Peyer's patch (tissue), 4 donors: ENCODE measurements at regions not wholly inside any gene's neighbourhood (a gene's known extent, or its start where the extent isn't known, plus 50 kb on each side); places are given as distances from the start of the nearest gene placed in this dataset.

Experiments used
- POLR2A ChIP-seq, 2 donors: fragments of 450-650 bp; IDR thresholded peaks; one replicate each; pipeline ENCODE4 v1.5.1; 2017; ENCODE audit warnings: antibody characterized with exemption in 2 of 2, mild to moderate bottlenecking in 2 of 2, moderate library complexity in 2 of 2
- TF ChIP-seq, protein P1 (sequence below), 6 experiments: fragments of 450-650 bp in 4 of 6; fragments of 200-600 bp in 2 of 6; sonication (generic) in 1 of 6; IDR thresholded peaks; one replicate each; pipeline ENCODE4 v1.5.1; 2017 to 2019; ENCODE audit warnings: antibody characterized with exemption in 6 of 6, mild to moderate bottlenecking in 3 of 6, moderate library complexity in 1 of 6

DNA sequence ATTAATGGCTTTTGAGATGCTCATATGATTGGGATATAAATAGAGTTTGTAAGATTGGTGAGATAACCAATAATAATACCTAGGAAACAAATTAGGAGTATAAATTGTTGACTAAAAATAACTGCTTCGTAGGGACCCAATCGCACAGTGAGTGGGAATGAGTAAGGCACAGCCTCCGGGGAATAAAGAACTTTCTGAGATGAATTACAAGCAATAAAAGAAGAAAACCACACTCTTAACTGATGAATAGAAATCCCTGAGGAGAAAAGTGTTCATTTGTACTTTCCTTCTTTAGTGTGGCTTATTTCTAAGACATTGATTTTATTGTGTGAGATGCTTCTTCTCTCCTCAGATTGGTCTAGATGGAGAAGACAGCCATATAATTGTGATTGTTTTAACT is 443.4 kb upstream of the PRMT6 start:
- TF ChIP-seq, protein P1, sequence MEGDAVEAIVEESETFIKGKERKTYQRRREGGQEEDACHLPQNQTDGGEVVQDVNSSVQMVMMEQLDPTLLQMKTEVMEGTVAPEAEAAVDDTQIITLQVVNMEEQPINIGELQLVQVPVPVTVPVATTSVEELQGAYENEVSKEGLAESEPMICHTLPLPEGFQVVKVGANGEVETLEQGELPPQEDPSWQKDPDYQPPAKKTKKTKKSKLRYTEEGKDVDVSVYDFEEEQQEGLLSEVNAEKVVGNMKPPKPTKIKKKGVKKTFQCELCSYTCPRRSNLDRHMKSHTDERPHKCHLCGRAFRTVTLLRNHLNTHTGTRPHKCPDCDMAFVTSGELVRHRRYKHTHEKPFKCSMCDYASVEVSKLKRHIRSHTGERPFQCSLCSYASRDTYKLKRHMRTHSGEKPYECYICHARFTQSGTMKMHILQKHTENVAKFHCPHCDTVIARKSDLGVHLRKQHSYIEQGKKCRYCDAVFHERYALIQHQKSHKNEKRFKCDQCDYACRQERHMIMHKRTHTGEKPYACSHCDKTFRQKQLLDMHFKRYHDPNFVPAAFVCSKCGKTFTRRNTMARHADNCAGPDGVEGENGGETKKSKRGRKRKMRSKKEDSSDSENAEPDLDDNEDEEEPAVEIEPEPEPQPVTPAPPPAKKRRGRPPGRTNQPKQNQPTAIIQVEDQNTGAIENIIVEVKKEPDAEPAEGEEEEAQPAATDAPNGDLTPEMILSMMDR (IDR thresholded peaks at IDR 0.05) = no peak
- TF ChIP-seq POLR2A (IDR thresholded peaks at IDR 0.05) = no peak
